Medulla oblongata (tissue), 1 donor: ENCODE measurements at regions not wholly inside any gene's neighbourhood (a gene's known extent, or its start where the extent isn't known, plus 50 kb on each side); places are given as distances from the start of the nearest gene placed in this dataset.

ENCODE experiments used
- DNase-seq: peaks from one replicate; pipeline ENCODE4 v3.0.0-alpha.2; 2015; ENCODE audit errors: extremely low spot score

DNA sequence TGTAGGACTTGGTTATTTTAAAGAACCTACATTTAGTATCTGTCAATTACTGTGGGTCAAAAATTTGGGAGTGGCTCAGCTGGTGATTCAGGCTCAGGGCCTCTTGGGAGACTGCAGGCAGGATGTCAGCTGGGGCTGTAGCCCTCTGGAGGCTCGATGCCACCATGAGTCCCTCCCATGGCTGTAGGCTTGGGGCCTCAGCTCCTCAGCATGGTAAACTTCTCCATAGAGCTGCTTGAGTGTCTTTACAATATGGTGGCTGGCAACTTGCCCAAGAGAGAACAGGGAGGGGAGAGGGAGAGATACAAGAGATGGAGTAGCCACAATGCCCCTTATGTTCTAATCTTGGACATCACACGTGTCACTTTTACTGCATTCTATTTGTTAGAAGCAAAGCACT is 470.4 kb downstream of the CDH26 start:
- DNase-seq: no peak

GRCh38 chr20:60430516-60431001 is 472.3 kb downstream of the CDH26 start:
- DNase-seq: no peak

- no peak for DNase-seq
Measured at GRCh38 chr20:60431349-60431748, 473.1 kb downstream of the CDH26 start.

- no peak for DNase-seq
Measured at GRCh38 chr20:60437418-60437817, 479.2 kb downstream of the CDH26 start.

- DNase-seq: no peak
Measured at GRCh38 chr20:60446267-60447111, 488.3 kb downstream of the CDH26 start.

DNA sequence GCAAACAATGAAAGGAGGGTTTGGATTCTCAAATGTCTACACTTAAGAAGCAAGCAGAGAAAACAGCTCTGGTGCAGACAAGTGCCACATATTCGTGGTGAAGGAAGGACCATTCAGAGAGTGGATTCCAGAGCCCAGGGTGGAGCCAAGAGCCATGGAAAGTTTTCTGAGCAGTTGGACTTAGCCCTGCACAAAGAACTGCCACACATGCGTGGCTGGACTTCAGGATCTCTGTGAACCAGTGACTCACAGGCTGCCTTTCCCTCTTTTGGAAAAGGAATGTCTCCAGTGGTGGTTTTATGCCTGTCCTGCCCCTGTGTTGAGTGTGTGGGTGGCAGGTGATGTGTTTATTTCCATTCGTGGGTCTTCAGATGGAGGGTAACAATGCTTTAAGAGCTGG is 489.5 kb downstream of the CDH26 start:
- no peak for DNase-seq

DNA sequence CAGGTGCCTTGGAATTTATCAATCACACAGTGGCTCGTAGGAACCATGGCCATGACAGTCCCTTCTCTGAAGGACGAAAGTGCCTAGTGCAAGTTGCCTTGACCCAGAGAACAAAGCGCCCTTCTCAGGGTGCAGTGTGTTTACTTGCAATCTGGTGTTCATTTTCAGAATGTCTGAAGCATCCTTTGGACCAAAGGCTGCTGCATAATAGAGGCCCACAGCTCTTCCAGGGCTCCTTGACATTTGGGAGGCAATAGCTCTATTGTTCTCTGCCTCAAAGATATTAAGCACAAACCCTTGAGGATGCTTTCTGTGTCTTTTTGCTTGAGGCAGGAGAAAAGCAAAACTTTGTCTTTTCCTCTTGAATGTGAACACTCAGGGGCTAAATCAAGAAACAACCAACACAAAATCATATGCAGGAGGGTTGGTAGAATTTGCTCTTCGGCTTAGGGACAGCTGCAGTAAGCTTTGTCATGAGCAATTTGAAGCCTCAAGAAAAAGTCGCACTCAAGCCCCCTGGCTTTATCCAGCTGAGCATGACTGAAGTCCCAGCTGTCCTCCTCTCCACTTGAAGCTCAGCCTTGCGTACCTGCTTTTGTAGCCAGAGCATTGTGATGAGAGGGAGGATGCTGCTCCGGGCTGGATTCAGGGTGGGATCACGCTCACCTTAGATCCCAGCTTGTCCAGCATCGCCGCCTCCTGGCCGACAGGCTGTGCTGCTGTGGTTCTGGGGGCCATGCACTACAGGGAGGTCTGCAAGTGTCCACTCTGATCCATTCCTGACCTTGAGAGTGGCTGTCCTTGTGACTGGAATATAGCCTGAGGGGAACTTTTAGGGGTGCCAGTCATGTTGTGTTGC is 495.4 kb downstream of the CDH26 start:
- DNase-seq: no peak

GRCh38 chr20:60454491-60454890 is 496.3 kb downstream of the CDH26 start:
- DNase-seq: no peak

DNA sequence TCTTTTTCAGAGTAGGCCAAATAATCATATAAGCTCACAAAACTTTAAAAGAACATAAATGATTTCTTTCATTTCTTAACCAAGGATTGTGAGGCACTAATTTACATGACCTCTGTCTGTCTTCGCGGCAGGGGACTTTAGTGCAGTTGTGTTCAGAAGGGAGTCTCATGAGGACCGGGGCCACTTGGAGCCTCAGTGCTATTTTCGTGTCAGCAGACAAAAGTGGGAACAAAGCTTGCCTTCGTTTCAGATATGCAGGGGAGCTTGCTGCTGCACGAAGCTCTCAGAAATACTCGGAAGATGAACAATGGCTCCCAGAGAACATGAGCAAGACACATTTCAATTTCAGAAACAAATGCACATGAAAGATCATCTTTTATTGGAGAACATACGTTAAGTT is 497.0 kb downstream of the CDH26 start:
- no peak for DNase-seq

DNA sequence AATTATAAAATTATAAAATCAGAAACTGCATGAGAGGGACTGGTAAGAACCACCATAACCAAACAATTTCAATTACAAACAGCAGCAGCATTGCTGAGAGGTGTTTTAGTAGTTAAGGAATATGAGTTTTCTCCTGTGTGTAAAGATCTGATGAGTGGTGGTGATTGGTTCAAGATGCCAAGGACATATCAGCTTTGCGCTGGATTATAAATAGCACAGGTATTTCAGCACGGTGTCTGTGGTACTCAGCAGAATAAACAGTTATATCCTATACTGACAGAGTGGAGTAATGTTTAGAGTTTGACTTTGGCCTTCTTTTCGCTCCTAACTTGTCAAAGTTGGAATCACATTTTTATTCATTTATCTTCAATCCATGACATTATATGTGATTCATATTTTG is 501.0 kb downstream of the CDH26 start:
- no peak for DNase-seq

GRCh38 chr20:60461993-60462392 is 503.8 kb downstream of the CDH26 start:
- DNase-seq: no peak

GRCh38 chr20:60463798-60464197 is 505.6 kb downstream of the CDH26 start:
- no peak for DNase-seq

- DNase-seq: no peak
Measured at GRCh38 chr20:60465439-60465838, 507.2 kb downstream of the CDH26 start.

DNA sequence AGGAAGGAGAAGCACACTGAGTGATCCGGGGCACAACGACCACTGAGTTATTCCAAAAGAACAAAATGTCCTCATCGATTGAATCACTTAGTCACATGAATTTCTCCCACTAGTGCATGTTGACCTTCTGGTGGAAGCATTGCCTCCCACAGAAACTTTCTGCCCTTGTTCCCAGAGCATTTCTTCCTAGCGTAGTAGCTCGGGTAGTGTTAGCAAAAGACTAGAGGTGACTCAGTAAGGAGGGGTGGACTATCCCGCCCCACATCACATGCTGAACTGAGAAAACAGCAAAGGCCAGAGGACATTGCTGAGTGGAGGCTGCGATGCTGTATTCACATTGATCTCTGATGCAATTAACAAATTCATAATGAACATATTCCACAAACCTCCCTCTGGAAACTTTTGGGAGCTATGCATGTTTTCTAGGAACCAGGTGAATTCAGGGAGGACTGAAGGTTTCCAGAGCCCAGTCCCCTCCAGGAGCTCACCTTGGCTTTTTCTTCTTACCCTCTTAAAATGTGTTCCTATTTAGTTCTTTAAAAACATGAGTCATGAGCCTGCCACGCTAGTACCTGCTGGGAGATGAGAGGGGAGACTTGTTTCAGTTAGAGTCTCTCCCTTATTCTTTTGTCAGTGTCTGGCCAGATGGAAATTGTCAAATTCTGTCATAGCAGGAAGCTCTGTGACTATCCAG is 507.9 kb downstream of the CDH26 start:
- no peak for DNase-seq

- no peak for DNase-seq
Measured at GRCh38 chr20:60466687-60467022, 508.4 kb downstream of the CDH26 start.

- DNase-seq: no peak
Measured at GRCh38 chr20:60467078-60467477, 508.9 kb downstream of the CDH26 start.

DNA sequence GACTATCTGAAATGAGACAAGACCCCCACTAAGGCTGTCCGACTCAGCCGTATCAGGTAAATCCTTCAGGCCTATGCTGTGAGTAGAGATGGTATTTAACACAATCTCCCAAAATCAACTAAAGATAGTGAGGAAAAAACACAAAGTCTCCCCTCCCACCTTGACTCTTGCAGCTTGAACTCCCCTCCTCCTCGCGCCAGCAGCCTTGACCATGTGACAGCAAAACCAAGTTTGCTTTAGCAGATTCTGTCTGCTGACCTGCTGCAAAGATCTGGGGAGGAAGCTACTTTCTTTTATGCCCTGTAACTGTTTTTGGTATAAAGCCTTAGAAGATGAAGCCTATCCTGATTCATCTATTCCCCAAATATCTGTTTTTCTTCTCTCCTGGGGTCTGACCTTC is 509.5 kb downstream of the CDH26 start:
- no peak for DNase-seq

- DNase-seq: no peak
Measured at GRCh38 chr20:60469829-60470228, 511.6 kb downstream of the CDH26 start.

DNA sequence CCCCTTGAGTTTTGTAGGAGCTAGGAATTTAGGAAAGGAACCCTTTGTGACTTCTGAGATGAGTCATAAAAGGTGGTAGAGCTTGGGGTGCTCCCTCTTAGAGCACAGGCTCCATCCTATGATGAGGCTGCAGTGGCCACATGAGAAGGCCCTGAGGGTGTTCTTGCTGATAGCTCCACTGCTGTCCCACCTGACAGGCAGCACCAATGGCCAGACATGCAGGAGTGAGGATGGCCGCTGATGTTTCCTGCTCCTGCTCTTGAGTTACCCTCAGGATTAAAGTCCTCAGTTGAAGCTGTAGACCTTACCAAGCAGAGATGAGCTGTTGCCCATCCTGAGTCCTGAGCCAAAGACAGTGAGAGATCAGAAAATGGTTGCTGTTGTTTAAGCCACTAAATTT is 512.1 kb downstream of the CDH26 start:
- DNase-seq: no peak

DNA sequence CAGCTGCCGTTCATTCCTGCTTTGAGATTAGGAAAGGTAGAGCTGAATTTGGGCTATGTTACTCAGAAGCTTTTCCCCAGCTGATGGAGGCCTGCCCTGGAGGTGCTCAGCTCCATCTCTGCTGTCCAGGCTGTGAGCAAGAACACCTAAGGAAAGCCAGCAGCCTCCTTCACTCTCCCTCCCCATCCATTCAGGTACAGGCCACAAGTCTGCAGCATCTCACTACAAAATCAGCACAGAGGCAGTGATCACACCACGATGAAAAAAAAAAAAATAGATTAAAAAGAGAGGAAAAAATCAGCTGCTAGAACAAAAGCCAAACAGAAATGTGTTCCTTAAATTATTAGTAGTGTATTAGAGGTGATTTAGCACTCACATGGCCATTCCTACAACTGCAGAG is 515.0 kb downstream of the CDH26 start:
- no peak for DNase-seq

GRCh38 chr20:60474385-60474910 is 516.2 kb downstream of the CDH26 start:
- DNase-seq: no peak

DNA sequence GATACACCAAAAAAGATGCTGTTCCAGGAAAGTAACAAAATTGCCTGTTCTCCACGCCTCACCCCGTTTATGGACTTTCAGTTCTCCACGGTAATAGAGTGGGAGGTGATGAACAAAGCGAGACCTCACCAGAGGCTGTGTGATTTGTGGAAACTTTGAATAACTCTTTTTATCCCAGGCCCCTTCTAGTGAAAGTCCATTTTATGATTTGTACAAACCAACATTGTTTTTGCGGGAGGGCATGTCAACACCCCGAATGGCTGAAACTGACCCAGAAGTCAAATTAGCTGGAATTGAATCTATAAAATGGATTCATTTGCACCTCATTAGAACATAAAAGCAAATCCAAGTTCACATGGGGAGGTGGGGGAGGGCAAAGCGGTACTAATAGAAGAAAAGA is 517.8 kb downstream of the CDH26 start:
- DNase-seq: no peak
